Skin epidermis (tissue), 12 donors: ENCODE measurements at regions not wholly inside any gene's neighbourhood (a gene's known extent, or its start where the extent isn't known, plus 50 kb on each side); places are given as distances from the start of the nearest gene placed in this dataset.

Experiments
- H3K27ac ChIP-seq, 21 experiments: fragments of 200-600 bp; sonication (generic) in 11 of 21; one replicate each; pipeline ENCODE4 v1.5.0; 2020; ENCODE audit warnings: mild to moderate bottlenecking in 3 of 21, inconsistent platforms in 2 of 21, moderate library complexity in 2 of 21
- H3K4me3 ChIP-seq, 7 experiments: fragments of 200-600 bp; sonication (generic) in 2 of 7; one replicate each; pipeline ENCODE4 v1.5.0; 2020; ENCODE audit warnings: inconsistent platforms in 2 of 7, mild to moderate bottlenecking in 2 of 7, moderate library complexity in 1 of 7

DNA sequence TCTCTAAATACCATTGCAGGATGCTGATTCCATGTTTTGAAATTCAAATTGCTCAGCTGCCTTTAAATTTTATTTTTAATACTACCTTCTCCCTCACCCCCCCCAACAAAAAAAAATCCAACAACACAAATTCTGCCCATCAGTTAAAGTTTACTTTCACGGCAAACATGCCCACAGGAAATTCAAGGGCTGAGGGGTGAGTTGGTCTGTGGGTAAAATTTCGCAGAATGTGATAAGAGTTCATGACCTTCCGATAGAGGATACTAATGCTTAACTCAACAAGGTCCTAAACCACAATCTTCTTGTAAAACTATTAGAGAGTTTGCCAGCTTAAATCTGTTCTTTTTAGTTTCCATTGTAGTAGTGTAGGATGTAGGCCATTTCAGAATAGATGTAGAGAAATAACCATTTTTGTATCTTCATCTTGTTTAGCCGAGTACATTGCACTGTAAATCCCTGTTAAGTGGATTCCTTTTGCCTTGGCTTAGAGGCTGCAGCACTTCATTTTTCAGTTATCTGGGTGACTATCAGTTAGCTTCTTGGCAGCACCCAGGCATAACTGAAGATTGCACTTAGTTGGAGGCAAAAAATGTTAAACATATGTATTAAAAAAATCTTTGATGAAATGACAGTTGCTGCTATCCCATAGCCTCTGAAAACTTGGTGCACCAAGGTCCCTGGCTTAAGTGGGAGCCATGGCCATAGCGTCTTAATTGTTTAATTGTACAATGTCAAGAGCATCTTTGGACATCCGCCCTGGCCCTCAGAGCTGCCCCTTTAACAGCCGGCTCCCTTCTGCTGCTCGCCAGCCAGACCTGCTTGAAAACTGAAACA is 232.3 kb downstream of the HAUS1 start:
- no peak overlapping the region for H3K27ac ChIP-seq

DNA sequence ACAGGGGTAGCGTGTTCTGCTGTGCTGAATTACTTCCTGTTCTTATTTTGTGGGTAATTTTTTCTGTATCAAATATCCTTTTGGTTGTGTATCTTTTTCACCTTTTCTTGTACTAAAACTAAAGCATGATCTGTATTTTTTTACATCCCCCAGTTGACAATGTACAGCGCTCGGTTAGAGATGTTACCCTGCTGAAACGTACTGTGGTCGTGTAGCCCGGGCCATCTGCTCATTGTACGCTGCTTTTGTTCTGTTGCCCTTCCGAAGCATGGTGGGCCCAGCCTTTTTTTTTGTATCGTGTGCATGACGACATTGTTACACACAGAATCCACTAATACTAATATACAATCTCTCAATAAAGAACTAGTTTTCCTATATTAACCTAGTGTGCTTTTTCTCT is 233.1 kb downstream of the HAUS1 start:
- H3K27ac ChIP-seq, result no peak overlapping the region
- no peak overlapping the region for H3K4me3 ChIP-seq

More for the DNA sequence above, 232.3 kb downstream of the HAUS1 start:
- no peak overlapping the region for H3K4me3 ChIP-seq

DNA sequence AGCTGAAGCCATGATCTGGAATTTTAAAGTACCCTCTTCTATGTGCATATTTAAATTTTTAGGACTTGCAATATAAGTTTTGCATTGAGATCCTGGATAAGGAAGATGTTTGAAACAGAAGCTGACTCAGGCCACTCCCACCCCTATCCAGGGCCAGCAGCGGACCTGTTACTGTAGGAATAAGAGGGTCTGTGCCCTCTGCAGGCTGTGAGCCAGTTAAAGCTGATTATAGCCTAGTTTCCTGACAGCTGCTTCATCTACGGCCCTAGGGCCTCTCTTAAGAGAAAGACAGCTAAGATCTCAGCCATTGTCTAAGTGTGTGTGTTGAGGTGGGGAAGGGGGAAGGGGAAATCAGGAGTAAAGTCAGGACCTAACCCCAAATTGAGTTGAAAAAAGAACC is 234.0 kb downstream of the HAUS1 start:
- no peak overlapping the region for H3K4me3 ChIP-seq
- H3K27ac ChIP-seq, result no peak overlapping the region

DNA sequence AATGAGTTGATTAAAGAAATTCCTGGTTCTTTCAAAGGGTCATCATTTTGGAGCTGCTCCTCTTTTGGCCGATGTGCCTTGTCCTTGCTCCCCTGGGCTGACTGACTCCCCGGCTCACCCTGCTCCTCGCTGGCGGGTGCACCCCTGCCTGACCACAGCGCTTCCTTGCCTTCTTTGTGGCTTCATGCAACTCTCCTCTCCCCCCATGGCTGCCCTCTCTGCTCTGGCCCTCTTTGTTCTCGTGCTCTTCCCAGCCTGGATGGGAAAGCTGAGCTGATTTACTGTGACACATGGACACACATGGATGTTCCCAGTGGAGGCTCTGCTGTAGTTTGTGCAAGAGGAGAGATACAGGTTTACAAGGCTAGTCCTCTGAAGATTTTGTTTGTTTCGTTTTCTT is 234.6 kb downstream of the HAUS1 start:
- H3K27ac ChIP-seq, result no peak overlapping the region
- H3K4me3 ChIP-seq, result no peak overlapping the region

DNA sequence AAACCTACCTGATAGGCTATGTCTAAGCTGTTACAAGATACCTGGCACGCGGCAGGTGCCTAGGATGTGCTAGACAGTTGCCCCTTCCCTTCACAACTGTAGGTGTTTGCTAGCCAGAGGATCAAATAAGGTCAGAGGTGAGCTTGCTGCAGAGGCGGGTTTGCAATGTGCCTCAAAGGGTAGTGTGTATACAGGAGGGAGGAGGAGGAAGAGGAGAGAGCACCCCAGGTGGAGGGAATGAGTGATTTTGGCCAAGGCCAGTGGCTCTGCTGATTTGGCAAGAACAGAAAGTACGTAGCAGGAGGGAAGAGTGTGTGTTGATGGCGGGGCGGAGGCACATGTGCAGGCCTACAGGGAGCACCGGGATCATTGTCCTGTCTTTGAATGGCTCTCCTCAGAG is 236.5 kb downstream of the HAUS1 start:
- Histone ChIP-seq H3K4me3 (no peak overlapping the region), H3K27ac (no peak overlapping the region)

DNA sequence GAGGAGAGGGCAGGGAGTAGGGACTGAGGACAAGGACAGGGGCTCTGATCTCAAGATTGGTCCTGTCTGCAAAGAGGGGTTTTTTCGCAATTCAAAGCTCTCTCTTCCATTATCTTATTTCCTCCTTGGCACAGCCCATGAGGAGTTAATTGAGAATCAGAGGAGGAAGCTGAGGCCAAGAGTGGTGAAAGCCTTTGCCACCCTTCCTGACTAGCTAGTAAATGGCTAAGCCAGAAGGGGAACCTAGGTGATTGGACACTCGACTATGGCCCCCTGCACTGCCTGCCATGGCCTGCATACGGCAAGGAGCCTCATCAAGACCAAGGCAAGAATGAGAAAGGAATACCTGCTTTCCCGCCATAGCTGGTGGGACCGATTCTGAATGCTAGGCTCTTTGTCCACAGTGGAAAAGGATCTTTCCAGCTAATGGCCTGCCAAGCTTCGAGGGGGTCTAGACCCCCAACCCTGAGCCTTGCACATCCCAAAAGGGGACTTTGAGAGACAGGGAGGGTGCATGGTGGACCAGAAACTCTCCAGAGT is 237.9 kb downstream of the HAUS1 start:
- Histone ChIP-seq H3K4me3 (no peak overlapping the region), H3K27ac (no peak overlapping the region)

DNA sequence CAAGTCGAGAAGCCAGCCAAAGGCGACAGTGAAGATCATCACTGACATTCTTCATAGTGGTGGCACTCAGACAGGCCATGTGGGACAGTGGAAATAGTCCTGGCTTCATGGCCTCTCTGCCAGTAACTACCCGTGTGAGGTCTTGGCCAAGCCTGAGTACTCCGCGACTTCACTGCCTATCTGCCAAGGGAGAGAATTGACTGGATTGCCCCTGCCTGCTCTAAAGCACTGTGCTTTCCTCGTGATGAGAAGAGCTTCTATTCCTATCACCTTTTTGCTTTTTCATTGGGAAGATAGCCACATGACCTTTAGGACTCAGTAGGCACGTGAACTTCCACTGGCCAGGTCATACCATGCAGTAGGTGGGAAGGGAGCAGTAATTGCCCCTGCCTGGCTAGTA is 239.3 kb downstream of the HAUS1 start:
- Histone ChIP-seq H3K4me3 (no peak overlapping the region), H3K27ac (no peak overlapping the region)

DNA sequence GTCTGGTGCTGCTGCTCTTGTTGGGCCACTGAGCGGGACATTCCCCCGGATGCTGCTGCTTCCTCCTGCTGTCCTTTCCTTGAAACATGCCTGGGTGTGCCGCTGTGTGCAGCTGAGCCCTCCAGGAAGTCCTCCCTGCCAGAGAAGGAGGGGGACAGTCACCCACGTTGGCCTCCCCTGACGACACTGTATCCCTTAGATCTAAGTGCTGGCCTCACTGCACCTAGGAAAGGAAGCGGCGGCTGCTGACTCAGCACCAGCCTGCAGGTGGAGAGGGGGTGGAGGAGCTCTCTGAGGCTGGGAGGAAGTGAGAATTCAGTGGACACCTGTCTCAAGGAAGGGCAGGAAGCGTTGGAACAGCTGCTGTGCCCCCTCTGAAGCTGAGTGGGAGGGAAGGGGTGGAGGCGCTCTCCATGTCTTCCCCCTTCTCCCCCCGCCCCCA is 239.8 kb downstream of the HAUS1 start:
- no peak overlapping the region for H3K27ac ChIP-seq
- no peak overlapping the region for H3K4me3 ChIP-seq

DNA sequence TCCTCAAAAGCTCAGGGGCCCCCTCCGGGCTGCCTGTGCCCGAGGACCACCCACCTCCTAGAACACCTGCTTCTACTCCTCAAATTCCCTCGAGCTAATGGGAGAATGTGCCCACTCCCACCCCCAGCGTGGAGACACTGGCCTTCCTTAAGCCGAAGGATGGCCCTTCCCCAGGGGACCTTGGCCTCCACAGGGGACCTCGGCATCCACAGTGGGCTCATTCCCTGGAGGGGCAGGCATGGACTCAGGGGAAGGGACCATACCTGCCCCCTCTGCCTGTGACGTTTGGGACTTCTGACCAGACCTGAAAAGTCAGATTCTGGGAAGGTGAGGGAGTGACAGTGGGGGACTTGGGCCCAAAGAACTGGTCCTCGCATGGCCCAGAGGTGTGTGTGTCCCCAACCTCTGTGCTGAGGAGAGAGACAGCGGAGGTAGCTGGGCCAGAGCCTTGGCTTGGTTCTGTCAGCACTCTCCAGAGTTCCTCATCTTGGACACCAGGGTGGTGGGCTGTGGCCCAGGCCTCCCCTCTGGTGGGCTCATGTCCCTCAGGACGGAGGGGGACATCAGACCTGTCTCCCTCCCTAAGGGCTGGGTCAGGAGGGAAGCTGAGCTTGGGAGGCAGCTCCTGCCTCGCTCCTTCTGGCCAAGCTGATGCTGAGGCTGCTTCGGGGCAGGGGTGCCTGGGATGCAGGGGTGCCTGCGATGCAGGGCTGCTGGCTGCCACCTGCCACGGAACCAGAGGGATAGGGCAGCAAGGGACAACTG is 240.4 kb downstream of the HAUS1 start:
- Histone ChIP-seq H3K27ac (no peak overlapping the region), H3K4me3 (no peak overlapping the region)

DNA sequence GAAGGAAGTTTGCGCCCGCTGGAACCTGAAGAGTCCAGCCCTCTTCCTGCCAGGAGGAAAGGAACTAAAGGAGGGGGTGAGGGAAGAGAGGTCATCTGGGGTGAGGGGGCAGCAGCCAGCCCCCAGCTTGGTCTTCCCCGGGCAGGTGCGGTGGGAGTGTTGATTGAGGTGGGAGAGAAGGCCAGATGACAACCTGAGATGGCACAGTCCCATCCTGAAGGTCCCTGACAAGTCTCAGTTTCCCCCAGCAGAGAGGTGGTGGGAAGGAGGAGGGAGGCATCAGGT is 240.9 kb downstream of the HAUS1 start:
- Histone ChIP-seq H3K27ac (no peak overlapping the region), H3K4me3 (no peak overlapping the region)

DNA sequence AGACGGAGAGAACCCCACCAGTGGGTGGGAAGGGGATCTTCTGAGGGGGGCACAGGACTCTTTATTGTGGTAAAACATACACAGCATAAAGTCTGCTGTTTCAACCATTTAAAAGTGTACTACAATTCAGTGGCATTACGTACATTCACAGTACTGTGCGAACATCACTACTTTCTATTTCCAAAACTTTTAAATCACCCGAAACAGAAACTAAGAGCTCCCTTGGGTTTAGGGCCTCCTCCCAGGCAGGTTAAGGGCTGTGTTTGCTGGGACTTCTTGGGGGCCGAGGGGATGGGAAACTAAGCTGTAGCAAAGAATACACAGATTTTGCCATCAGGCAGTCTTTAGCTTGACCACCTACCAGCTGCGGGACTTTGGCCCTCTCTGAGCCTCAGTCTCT is 242.0 kb downstream of the HAUS1 start:
- Histone ChIP-seq H3K4me3 (no peak overlapping the region), H3K27ac (no peak overlapping the region)

DNA sequence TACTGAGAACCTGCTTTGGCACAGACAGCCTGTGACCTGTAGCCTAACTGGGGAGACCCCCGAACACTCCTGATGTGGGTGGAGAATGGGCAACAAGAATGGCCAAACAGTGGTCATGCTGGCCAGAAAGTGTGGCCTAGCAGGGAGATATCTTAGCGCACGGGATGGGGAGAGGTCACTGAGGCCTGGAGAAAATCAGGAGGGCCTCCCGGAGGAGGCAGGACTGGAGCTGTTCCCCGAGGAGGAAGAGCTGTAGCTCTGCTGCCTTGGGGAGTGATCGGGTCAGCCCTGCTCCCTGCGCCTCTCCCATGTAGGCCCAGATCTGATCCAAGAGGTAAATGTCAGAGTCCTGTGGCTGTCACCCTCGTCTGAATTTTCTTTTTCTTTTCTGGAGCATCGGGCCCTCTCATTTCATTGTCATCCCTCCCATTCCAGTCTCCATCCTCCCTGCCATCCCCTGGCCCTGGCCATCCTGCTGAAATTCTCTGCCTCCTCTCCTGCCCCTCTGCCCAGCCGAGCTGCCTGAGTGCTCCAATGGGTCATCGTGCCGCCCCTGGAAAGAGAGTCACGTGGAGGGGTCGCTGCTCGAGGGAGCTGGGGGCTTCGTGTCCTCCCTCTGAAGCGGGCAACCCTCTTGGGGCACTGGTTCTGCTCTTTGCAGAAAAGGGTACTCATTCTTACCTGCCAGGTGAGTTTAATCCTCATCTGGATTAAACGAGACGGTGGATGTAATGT is 242.9 kb downstream of the HAUS1 start:
- Histone ChIP-seq H3K4me3 (no peak overlapping the region), H3K27ac (no peak overlapping the region)

DNA sequence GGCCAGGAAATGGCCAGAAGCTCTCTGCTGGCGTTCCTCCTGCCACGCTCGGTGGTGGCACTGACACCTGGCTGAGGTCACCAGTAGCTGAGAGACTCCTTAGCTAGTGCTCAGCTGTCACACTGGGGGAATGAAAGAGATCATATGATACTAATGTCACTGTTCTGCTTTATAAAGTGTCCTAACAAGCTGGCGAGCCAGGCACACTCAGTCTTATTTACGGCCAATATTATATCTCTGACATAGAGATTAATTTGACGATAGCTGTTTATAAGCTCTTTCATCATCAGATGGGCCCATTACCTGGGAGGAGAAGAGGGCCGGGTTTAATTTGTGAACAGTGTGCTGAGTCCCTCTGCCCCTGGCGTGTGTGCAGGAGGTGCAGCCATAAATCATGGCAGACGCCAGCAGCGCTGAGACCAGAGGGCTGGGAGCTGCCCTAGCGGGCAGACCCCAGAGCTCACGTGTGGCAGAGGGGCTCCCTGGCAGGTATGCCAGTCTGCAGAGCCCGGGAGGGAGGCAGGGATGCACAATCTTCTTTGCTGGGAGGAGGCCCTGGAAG is 246.5 kb downstream of the HAUS1 start:
- H3K4me3 ChIP-seq, result no peak overlapping the region
- no peak overlapping the region for H3K27ac ChIP-seq

DNA sequence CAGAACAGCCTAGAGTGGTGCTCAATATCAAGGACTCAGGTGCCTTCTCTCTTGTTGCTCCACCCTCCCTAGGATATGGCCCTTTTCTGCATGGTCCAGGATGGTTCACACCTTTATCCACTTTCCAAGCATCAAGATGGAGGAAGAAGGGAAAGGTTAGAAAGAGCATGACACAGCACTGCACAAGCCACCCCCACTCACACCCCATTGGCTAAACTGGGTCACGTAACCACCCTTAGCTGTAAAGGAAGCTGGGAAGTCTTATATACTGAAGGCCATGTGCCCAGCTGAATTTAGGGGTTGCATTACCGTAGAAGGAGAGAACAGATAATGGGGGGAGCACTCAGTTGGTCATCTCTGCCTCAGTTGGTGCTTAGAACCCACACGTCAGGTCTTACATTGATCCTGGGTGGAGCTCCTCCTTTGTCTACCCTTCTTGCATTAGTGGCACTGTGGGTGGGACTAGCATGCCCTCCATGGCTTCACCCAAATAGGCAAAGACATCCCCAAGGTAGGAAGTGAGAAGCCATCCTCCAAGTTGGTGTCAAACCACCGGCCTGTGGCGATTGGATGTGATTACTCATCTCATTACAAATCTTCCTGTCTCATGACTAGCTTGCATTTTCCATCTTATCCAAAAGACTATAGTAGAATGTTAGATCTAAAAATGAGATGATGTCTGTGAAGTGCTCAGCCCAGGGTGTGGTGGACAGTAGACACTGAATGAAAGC is 248.5 kb downstream of the HAUS1 start:
- Histone ChIP-seq H3K27ac (no peak overlapping the region), H3K4me3 (no peak overlapping the region)

DNA sequence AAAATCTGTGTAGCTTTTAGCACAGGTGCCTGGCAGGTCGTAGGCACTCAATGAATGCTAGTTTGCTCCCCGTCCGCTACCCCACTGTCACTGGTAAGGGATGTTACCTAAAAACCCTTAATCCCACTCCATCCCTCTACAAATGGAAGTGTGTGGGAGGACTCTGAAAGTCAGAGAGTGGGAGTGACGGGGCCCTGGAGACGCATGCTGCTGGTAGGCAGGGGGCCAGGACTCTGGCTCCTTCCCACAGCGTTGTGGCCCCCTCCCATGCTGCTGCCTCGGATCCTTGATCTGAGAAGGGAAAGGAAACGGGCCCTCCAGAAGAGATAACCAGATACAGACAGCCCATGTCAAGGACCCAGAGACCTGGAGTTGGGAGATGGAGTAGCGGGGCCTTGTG is 249.3 kb downstream of the HAUS1 start:
- Histone ChIP-seq H3K4me3 (no peak overlapping the region), H3K27ac (no peak overlapping the region)

DNA sequence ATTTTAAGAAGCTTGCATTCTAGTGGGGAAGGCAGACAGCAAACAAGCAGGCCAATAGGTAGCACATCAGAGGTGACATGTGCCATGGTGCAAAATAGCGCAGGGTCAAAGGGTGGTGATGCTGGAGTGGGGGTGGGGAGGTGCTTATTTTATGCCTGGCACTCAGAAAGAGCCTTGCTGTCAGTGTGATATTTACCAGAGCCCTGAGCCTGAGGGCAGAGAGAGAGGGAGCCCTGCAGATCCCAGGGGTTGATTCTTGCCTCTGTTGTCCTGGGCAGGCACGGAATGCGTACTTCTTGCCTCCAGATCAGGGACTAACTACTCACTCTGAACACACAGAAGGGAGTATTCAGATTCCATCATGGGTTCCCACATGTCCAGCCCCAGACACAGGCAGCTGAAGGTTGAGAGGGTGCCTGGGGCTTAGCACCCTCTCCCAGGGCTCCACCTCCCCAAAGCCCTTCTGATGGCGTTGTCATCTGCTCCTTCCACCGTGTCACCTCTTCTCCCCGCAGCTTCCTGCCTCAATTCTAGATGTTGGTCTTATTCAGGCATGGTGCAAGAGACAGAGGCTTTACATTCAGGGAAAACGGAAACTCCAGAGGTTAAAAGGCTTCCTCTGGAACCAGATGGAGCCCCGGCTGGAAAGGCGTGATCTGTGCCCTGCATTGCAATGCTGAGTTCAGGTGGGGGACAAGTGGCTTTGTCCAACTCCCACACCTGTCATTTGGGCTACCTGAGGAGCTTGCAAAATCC is 252.3 kb downstream of the HAUS1 start:
- H3K27ac ChIP-seq, result no peak overlapping the region
- H3K4me3 ChIP-seq, result no peak overlapping the region

DNA sequence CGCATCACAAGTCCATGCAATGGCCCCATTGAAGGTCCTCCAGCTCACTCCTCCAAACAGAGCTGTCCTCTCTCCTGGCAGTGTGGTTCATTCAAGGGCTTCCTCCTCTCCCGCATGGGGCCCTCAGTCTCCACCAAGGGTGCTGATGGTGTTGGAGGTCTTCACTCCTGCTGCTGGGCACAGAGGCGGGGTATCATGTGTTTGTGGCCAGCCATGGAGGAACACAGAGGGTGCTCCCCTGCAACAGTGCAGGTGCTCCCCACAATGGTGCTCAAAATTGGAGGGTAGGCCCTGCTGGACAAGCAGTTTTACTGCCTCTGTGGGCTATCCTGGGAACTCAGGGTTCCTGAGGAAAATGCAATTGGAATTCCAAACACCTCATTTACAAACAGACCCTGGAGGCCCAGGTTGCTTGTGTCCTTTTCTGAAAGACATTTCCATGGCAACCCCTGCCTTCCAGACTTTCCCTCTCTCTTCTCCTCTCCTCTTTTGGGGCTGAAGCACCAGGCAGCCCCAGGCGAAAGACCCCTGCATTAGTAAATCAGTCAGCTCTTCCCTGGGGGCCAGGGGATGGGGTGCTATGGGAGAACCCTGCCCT is 256.0 kb downstream of the HAUS1 start:
- H3K27ac ChIP-seq, result no peak overlapping the region
- no peak overlapping the region for H3K4me3 ChIP-seq

DNA sequence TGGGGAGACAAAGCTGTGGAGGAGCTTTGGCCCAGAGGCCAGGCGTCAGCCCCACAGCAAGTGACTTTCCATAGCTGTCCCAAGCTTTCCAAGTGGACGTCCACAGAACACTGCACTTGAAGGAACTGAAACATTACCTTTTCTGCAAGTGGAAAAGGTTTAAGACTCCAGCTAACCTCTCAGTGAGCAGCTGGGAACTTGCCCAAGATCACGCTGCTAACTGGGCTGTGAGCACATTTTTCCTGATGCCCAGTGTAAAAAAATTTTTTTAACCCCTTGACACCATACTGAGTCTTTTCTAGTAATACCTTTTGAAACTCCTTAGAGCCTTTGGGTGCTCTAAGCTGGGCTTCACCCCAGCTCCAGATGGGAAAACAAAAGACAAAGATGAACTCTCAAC is 256.7 kb downstream of the HAUS1 start:
- H3K27ac ChIP-seq, result no peak overlapping the region
- no peak overlapping the region for H3K4me3 ChIP-seq

DNA sequence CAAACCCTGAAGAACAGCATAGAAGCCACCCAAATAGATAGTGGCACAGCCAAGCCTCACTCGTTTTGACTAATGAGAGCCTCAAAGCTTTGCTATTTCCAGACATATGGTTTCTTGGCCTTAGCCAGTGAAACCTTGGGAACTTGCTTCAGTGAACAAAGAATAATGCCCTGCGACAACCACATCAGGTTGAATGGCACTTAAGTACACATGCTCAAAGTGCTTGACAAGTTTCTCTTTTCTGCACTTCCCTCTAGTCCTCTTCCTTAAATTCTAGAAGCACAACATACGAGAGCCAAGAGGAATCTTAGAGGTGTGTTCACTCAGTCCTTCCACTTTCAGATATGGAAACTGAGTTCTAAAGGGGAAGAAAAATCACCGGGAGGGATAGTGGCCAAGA is 258.3 kb downstream of the HAUS1 start:
- no peak overlapping the region for H3K27ac ChIP-seq
- no peak overlapping the region for H3K4me3 ChIP-seq
